ENCODE measurements at regions not wholly inside any gene's neighbourhood (a gene's known extent, or its start where the extent isn't known, plus 50 kb on each side); places are given as distances from the start of the nearest gene placed in this dataset.
A peak's percentile ranks its signal among the peaks of the same experiment; 100 is the strongest.

- Histone ChIP-seq H3K9me3 (ENCODE audit: control insufficient read depth in 1 of 2, insufficient read depth in 1 of 2, low read depth in 1 of 2, low read length in 2 of 2) (no peaks in the 10 kb centered on the region), H3K36me3 (ENCODE audit: control insufficient read depth in 1 of 2, insufficient read depth in 2 of 2, low read length in 2 of 2) (no peaks in the 10 kb centered on the region), H3K4me1 (ENCODE audit: control insufficient read depth in 1 of 2, insufficient read depth in 2 of 2, low read length in 2 of 2) (no peaks in the 10 kb centered on the region), H3K9ac (ENCODE audit: low read length) (no peak overlapping the region), H3K27ac (ENCODE audit: low read depth, low read length) (no peak overlapping the region), H3K79me2 (ENCODE audit: insufficient read depth, low read length) (no peaks in the 10 kb centered on the region), H3K4me2 (ENCODE audit: low read length) (no peak overlapping the region), H4K20me1 (ENCODE audit: insufficient read depth) (no peaks in the 10 kb centered on the region), H3K4me3 (replicated peaks in 1 of 2; ENCODE audit: low read depth in 1 of 2, low read length in 2 of 2) (no peak overlapping the region), H3K9me2 (ENCODE audit: insufficient read depth) (no peaks in the 10 kb centered on the region), H2AFZ (ENCODE audit: low read depth, low read length, poor library complexity, severe bottlenecking) (no peak overlapping the region), H3K27me3 (ENCODE audit: insufficient read depth, low read length) (no peaks in the 10 kb centered on the region)
- ChIA-PET RAD21 (ENCODE audit: low non-redundant PET in 1 of 2, low total read pairs in 2 of 2, uncharacterized antibody in 2 of 2, unreplicated experiment in 2 of 2) (no interaction called here), POLR2A (no interaction called here), CTCF (no interaction called here)
- no peak for TF ChIP-seq EGR1 (IDR thresholded peaks at IDR 0.05; ENCODE audit: low read depth)
- peak; percentile 27; the same call in 1 of the 2 replicates for TF ChIP-seq RAD21 (IDR thresholded peaks at IDR 0.05; ENCODE audit: low read depth)
- ATAC-seq (peak; percentile 38; the same call in 1 of the 2 replicates), DNase-seq (ENCODE audit: low read depth, low spot score) (no peak)
- intact Hi-C loops (cut with micrococcal nuclease): no loop called here
- no TSS peak for BruUV-seq (replicated peaks)
Observed at GRCh38 chr2:145593991-145594614, 1074.2 kb upstream of the ZEB2 start.

- TF ChIP-seq ELF1 (IDR thresholded peaks at IDR 0.05; ENCODE audit: borderline replicate concordance, low read depth): no peak
- TF ChIP-seq SIN3A (IDR thresholded peaks at IDR 0.05; ENCODE audit: low read depth): no peak
- TF ChIP-seq TCF7L2 (IDR thresholded peaks at IDR 0.05; ENCODE audit: borderline replicate concordance, extremely low read depth, insufficient read depth, insufficient read length): no peak
- no peak for TF ChIP-seq SRF (IDR thresholded peaks at IDR 0.05; ENCODE audit: low read depth)
- no peak for TF ChIP-seq SP1 (IDR thresholded peaks at IDR 0.05; ENCODE audit: low read depth)
- no peak for TF ChIP-seq YY1 (IDR thresholded peaks at IDR 0.05; ENCODE audit: extremely low read depth, insufficient replicate concordance, low read depth, low read length)
- no peak for TF ChIP-seq CBX3 (IDR thresholded peaks at IDR 0.05; ENCODE audit: low read depth)
- no peak for TF ChIP-seq ZFX (IDR thresholded peaks at IDR 0.05)
- no peak for TF ChIP-seq REST (IDR thresholded peaks at IDR 0.05; ENCODE audit: low read depth)
- no peak for TF ChIP-seq RAD21 (IDR thresholded peaks at IDR 0.05; ENCODE audit: low read depth)
- no peak overlapping the region for H2AFZ ChIP-seq (ENCODE audit: low read depth, low read length, poor library complexity, severe bottlenecking)
- no peak overlapping the region for H3K9ac ChIP-seq (ENCODE audit: low read length)
- intact Hi-C loops (cut with micrococcal nuclease): no loop called here
- ChIA-PET POLR2A (no interaction called here), RAD21 (ENCODE audit: low non-redundant PET in 1 of 2, low total read pairs in 2 of 2, uncharacterized antibody in 2 of 2, unreplicated experiment in 2 of 2) (no interaction called here), CTCF (no interaction called here)
- no peaks in the 10 kb centered on the region for H3K9me3 ChIP-seq (ENCODE audit: control insufficient read depth in 1 of 2, insufficient read depth in 1 of 2, low read depth in 1 of 2, low read length in 2 of 2)
- no peak for ATAC-seq
- H3K4me3 ChIP-seq (replicated peaks in 1 of 2; ENCODE audit: low read depth in 1 of 2, low read length in 2 of 2): no peak overlapping the region
- H3K79me2 ChIP-seq (ENCODE audit: insufficient read depth, low read length): no peaks in the 10 kb centered on the region
- no peaks in the 10 kb centered on the region for H3K36me3 ChIP-seq (ENCODE audit: control insufficient read depth in 1 of 2, insufficient read depth in 2 of 2, low read length in 2 of 2)
- no peak for DNase-seq (ENCODE audit: low read depth, low spot score)
- H3K27me3 ChIP-seq (ENCODE audit: insufficient read depth, low read length): no peaks in the 10 kb centered on the region
- H4K20me1 ChIP-seq (ENCODE audit: insufficient read depth): no peaks in the 10 kb centered on the region
- H3K9me2 ChIP-seq (ENCODE audit: insufficient read depth): no peaks in the 10 kb centered on the region
- H3K4me2 ChIP-seq (ENCODE audit: low read length): no peak overlapping the region
- no TSS peak for BruUV-seq (replicated peaks)
- H3K27ac ChIP-seq (ENCODE audit: low read depth, low read length): no peak overlapping the region
- H3K4me1 ChIP-seq (ENCODE audit: control insufficient read depth in 1 of 2, insufficient read depth in 2 of 2, low read length in 2 of 2): no peaks in the 10 kb centered on the region
Observed at GRCh38 chr2:145593280-145593679, 1073.4 kb upstream of the ZEB2 start.
